HG02943 (cell line): ENCODE measurements at regions not wholly inside any gene's neighbourhood (a gene's known extent, or its start where the extent isn't known, plus 50 kb on each side); places are given as distances from the start of the nearest gene placed in this dataset.
"Not testable (repeated sequence)": the region's sequence is repeated elsewhere in the genome, so short reads cannot be mapped to it uniquely, and the experiment has no call there.

Source experiments
- ATAC-seq: cut with Tn5 transposase; IDR thresholded peaks from one replicate; pipeline ENCODE4 v1.9.1; 2021; ENCODE audit warnings: mild to moderate bottlenecking, low read depth, moderate library complexity; ENCODE audit not compliant: unreplicated experiment

DNA sequence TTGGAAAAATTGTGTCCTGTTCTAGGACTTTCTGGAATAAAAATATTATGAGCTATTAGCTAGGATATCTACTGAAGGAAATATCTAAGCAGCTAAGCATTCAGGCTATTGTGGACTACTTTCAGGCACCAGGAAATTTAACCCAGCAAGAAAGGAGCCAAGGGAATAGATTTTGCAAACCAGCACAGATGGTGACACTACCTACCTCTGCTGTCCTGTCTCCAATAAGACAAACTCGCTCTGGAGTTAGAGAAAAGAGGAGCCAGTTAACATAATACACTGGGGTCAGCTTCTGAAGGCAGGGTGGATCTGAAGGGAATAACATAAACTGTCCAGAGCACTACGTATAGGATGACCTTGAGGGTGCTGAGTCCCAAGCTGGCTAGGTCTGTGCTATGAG lies 223.7 kb upstream of the PRSS58 start:
- ATAC-seq: no peak

DNA sequence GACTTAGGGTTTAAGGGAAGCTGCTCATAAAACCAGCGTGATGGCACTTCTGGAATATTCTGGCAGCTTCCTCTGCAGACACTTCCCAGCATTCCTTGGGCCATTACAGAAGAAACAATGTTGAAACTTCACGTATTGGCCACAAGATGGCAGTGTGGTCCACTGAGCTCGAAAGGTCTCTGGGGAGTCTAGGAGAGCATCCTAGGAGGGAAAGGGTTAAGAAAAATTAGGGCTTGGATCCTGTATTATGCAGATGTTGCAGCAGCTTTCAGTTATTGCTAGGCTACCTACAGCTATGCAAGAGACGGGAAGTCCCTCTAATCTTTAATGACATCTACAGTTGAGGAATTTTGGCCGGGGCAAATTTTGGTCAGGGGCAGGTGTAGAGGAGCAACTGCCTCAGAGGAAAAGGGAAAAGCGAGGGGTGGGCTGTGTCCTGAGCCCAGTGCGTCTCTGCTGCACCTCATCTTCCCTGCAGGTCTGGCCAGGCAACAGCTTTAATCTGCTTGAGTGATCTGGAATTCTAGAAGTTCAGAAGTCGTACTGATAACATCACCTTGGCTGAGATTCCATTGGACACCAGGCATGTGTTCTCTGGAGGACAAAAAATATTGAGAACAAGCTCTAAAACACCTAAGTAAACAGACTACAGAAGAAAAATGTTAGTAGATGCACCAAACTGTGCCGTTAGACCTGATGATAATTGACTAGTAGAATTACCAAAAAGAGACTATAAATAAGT lies 220.8 kb upstream of the PRSS58 start:
- peak; percentile 65 for ATAC-seq

DNA sequence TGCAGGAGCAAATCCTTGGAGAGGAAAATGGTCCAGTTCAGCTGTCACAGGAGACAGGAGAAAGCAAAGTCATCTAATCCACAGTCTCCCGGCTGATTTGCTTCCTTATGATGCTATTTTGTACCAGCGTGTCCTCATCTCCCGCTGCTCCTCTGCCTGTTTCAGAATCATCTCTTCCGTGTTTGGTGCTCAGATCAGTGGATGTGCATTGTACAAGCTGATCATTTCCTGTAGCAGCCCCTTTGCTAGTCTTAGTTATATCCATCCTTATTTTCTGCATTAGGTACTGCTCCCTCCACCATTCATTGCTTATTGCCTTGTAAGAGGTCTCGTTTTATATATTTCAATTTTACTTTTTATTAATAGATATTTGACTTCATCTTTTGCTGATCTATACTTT lies 219.9 kb upstream of the PRSS58 start:
- not testable (repeated sequence) for ATAC-seq

DNA sequence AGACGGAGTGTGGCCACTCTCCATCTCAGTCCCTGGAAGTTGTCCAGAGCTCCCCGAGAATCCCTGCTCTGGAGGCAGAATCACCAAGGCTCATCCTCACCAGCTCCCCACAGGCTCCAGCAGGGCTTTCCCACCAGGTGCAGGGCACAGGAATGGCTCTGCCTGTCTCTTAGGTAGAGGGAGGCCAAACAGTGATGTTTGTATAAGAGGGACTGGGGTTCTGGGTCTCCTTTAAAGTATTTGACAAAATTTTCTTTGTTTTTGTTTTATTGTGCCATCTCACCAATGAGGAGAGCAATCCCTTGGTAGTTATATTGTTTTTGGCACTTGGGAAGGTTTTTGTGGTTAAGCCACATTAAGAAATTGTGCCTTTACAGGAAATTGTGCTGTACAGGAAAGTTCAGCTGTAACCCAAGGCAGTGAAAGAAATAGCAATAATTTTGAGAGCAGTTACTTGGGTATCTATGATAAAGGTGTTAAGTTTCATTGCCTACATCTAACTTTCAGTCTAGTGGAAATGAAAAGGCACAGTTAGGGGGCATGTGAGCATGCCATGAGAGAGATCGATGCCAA lies 219.3 kb upstream of the PRSS58 start:
- no peak for ATAC-seq

DNA sequence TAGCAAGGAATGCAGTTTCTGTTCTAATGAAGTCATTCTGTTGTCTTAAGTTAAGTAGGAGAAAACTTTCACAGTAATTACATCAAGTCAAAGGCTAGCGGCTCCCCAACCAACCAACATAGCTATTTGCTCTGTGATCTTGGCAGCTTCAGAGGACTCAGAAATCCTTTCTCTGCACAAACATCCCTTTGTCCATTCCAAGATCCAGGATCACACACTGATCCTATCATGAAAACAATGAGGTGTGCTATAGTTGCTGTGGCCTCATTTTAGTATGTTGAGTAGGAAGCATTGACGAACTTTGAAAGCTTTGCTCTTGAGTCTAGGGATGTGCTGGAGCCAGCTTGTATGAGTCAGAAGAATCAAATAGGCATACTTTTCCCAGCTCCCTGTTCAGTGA lies 218.2 kb upstream of the PRSS58 start:
- no peak for ATAC-seq

DNA sequence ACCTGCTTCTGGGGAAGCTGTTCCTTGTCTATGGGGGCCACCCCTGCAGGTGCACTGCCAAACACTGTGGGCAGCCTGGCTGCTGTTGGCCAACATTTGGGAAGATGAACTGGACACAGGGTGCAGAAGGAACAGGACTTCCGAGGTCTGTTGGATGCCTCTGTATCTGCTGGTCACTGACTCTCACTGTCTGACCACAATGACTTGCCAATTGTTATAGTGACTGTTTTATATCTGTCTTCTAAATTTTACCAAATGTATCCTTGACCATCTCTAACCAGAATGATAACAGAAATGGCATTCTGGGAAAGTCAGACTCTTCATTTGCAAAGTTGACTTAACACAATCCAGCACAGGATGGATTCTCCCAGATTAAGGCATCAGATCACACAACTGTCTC lies 214.0 kb upstream of the PRSS58 start:
- ATAC-seq: no peak

DNA sequence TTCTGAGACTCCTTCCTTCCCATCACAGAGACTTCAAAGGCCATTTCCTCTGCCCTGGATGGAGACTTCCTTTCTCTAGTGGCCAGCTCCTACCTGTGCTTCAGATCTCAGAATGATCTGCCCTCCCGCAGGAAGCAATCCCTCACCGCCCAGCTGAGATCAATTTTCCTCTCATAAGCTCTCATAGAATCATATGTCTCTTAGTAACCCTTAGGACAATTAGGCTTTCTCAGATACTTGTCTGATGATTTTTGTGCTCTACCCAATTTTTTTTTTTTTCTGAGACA lies 212.6 kb upstream of the PRSS58 start:
- no peak for ATAC-seq

DNA sequence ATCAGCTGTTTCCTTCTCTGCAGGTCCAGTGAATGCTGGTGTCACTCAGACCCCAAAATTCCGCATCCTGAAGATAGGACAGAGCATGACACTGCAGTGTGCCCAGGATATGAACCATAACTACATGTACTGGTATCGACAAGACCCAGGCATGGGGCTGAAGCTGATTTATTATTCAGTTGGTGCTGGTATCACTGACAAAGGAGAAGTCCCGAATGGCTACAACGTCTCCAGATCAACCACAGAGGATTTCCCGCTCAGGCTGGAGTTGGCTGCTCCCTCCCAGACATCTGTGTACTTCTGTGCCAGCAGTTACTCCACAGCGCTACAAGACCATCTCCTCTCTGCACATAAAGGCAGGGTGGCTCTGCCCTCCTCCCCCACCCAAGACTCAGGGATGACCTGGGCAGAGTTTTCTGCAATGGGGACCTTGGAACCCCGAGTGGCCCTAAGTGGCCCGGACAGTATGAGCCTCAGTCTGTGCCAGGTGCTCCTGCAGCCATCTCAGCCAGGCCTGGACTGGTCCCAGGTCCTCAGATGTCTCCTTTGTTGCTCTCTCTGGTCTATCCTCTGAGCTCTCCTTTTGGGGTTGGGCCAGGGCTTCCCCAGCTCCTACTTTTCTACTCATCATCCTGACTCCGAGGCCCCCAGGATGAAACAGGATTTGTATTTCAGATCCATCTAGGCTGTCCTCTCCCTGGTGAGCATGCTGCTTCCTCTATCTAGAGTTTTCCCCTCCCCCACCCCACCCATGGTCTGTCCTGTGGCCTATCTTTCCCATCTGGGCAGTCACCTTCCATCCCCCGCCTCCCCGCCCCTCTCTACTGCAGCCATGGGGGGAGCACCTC lies 212.1 kb upstream of the PRSS58 start:
- no peak for ATAC-seq

DNA sequence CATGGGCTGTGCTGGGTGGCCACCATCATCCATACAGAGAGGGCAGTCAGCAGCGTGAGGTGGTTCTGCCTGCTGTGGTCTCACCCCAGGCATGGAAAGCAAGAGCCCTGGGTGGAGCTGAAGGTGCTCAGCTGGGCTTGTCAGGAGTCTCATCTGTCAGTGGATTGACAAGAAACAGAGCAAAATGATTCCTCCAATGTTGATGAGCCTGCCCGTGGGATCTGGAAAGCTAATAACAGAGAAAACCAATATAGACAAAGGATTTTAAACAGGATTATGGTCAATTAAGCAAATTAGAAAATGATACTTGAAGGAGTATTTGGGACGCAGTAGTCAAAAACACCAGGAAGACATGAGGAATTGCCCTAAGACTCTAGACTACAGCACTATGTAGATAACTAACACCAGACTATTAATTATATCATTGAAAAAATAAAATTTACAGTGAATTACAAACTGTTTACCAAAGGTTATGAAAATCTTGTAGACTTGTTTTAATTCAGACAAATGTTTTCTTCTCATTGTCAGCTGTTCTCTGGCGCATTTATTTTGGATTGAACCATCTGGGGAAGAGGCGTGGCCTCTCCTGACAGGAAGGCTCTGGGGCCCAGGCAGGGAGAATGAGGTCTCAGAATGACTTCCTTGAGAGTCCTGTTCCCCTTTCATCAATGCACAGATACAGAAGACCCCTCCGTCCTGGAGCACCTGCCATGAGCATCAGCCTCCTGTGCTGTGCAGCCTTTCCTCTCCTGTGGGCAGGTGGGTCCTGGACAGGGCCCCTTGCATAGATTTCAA lies 211.2 kb upstream of the PRSS58 start:
- no peak for ATAC-seq

DNA sequence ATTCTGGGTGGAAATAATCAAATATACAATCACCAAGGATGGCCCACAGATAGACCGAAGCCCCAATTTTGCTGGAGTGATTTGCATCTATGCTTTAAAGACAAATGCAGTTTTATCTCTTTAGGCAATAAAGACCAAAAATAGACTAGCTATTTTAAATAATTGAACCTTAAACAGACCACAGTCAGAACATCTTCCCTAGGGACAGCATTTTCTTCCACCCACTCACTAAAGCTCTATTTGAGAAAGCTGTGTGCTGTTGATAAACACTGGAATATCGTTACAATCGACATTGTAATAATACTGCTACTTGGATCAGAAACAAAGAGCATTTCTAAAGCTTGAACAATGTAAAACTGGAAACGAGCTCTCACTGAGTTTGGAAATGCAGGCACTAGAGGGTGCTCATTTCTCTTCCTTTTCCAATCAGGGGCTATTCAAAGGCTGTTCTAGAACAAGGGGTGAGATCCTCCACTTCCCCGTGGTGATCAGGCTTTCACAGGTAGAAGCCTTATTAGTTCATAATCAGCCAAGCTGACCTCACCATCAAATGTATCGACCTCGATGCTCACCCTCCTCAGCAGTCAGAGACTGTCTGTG lies 209.3 kb upstream of the PRSS58 start:
- not testable (repeated sequence) for ATAC-seq

DNA sequence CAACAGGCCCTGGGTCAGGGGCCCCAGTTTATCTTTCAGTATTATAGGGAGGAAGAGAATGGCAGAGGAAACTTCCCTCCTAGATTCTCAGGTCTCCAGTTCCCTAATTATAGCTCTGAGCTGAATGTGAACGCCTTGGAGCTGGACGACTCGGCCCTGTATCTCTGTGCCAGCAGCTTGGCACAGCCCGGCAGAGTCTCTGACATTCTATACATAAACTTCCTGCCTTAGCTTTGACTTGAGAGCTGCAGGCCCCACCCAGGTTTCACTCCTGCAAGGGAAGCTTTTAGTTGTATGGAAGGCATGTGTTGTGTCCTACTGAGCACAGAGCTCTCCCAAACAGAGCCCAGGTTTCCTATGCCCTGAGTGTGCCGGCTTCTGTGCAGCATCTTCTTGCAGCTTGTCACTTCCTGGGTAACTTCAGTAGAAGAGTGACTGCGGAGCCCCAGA lies 205.6 kb upstream of the PRSS58 start:
- ATAC-seq: no peak

DNA sequence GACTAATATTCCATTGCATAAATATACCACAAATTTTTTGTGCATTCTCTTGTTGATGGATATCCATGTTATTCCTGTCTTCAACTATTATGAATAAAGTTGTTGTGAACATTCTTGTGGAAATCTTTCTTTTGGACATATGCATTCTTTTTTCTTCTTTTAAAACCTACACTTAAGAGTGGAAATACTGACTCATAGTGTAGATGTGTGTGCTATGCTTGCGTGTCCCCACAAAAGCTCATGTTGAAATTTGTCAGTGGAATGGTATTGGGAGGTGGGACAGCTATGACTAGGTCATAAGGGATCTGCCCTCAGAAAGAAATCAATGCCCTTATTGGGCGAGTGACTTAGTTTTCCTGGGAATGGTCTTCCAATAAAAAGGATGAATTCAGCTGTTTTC lies 203.6 kb upstream of the PRSS58 start:
- ATAC-seq: no peak

DNA sequence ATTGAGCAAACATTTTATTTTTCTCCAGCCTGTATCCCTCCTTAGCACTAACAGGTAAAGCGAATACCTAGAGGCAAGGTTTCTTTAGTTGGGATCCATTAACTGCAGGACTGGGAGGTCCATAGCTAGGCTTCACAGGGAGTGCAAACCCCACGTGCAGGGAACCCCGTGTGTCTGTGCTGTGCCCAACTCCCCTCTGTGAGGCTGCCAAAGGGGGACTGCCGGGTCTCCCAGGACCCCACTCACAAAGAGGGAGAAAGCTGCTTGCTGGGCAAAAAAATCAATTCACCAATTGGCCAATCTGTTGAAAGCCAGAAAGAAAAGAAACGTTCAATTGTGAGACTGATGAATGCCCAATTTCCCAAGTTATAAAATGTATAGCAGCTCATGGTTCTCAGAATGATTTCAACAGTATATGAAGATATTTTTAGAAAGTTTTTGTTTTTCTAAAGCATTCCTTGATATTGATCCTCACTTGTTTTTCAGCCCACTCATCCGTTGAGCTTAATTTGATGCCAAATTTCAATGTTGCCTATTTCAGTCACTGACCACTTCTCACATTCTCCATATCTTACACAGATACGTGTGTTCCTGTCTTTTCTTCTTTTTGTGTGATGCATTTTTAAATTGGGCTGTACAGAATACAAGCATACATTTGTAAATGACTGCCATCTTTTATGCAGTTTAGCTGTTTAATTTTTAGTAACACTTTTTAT lies 202.7 kb upstream of the PRSS58 start:
- ATAC-seq: no peak

DNA sequence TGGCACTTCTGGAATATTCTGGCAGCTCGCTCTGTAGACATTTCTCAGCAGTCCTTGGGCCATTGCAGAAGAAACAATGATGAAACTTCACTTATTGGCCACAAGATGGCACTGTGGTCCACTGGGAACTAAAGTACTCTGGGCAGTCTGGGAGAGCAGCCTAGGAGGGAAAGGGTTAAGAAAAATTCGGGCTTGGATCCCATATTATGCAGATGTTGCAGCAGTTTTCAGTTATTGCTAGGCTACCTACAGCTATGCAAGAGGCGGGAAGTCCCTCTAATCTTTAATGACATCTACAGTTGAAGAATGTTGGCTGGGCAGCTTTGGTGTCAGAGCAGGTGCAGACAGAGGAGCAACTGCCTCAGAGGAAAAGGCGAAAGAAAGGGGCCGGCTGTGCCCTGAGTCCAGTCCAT lies 201.7 kb upstream of the PRSS58 start:
- no peak for ATAC-seq

DNA sequence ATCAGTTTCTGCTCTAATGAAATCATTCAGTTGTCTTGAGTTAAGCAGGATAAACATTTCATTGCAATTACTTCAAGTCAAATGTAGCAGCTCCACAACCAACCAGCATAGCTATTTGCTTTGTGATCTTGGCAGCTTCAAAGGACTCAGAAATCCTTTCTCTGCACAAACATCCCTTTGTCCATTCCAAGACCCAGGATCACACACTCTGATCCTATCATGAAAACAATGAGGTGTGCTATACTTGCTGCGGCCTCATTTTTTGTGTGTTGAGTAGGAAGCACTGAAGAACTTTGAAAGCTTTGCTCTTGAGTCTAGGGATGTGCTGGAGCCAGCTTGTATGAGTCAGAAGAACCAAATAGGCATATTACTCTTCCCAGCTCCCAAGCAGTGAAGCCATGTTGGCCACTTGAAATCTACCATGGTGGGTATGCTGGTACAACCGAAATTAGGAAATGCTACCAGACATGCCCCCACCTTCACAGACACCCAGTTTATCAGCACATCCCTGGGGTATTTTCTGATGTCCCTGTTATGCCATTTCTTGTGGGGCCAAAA lies 199.4 kb upstream of the PRSS58 start:
- ATAC-seq: no peak

DNA sequence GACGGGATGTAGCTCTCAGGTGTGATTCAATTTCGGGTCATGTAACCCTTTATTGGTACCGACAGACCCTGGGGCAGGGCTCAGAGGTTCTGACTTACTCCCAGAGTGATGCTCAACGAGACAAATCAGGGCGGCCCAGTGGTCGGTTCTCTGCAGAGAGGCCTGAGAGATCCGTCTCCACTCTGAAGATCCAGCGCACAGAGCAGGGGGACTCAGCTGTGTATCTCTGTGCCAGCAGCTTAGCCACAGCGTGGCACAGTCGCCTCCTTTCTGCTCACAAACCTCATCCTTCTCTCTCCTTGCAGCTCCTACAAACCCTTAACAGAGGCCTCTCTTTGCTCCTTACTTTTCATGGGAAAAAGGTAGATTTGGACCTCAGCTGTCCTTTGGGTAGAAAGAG lies 197.5 kb upstream of the PRSS58 start:
- ATAC-seq: no peak

DNA sequence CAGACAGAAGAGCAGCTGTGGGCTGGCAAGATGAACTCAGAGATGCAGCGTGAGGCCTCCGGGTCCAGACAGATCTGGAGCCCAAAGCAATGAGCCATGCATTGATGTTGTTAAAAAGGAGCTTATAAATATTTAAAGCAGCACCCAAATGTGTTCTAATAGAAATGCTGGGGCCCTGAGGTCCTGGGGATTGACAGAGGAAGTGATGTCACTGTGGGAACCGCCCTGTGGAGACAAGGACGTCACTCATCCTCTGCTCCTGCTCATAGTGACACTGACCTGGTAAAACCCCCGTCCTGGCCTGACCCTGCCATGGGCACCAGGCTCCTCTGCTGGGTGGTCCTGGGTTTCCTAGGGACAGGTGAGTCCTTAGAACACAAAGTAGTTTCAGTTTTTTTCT lies 197.0 kb upstream of the PRSS58 start:
- no peak for ATAC-seq

DNA sequence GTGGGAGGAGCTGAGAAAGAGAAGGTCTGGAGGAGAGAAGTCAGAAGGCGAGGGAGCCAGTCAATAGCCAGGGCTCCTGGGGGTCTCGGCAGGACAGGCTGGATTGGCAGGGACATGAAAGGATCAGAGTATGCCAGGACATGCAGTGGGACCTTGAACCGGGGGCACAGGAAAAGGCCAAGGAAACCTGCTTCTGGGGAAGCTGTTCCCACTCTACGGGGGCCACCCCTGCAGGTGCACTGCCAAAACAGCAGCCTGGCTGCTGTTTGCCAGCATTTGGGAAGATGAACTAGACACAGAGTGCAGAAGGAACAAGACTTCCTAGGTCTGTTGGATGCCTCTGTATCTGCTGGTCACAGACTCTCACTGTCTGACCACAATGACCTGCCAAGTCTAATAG lies 194.9 kb upstream of the PRSS58 start:
- no peak for ATAC-seq

DNA sequence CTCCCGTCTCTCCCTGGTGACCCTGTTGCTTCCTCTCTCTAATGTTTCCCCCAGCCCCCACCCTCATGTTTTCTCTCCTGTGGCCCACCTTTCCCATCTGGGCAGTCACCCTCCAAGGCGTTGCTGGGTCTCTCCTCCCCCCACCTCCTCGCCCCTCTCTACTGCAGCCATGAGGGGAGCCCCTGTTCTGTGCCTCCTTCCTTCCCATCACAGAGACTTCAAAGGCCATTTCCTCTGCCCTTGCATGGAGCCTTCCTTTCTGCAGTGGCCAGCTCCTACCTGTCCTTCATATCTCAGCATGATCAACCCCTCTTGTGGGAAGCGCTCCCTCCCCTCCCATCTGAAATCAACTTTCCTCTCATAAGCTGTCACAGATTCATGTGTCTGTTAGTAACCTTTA lies 194.0 kb upstream of the PRSS58 start:
- no peak for ATAC-seq

DNA sequence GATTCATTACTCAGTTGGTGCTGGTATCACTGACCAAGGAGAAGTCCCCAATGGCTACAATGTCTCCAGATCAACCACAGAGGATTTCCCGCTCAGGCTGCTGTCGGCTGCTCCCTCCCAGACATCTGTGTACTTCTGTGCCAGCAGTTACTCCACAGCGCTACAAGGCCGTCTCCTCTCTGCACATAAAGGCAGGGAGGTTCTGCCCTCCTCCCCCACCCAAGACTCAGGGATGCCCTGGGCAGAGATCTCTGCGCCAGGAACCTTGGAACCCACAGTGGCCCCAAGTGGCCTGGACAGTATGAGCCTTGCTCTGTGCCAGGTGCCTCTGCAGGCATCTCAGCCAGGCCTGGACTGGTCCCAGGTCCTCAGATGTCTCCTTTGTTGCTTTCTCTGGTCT lies 193.4 kb upstream of the PRSS58 start:
- no peak for ATAC-seq
